ENCODE measurements at regions not wholly inside any gene's neighbourhood (a gene's known extent, or its start where the extent isn't known, plus 50 kb on each side); places are given as distances from the start of the nearest gene placed in this dataset.

DNA sequence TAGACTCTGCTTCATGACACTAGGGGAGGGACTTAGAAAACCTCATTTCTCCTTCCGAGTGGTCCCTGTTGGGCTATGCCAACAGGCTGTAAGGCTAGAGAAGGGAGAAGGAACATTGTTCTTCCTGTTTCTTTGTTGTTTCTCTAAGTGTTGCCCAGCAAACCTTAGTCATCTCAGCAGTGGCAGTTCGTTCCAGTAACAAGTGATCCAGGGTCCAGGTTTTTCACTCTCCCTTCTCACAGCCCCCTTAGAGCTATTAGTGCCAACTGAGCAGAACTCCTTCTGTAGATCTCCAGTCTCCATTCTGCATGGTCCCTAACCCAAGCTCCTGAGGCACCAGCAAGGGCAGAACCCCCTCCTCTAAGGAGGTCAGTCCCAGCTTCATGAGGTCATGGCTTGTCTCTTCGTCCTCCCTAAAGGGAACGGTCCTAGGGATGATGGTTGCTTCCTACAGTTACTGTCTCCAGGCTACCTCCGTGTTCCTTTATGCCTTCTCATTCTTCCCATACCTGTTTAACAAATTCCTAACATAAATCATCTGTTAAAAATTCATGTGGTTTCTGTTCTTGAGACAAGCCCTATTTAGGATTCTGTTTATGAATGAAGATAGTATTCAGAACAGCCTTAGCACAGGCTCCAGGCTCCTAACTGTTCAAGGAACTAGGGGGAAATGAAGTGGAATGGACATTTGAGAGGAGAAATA is 168.6 kb upstream of the UBASH3B start (continued):
- TF ChIP-seq RAD21 (IDR thresholded peaks at IDR 0.05 in 1 of 2, conservative IDR thresholded peaks at IDR 0.05 in 1 of 2; ENCODE audit: low read depth in 2 of 2, low read length in 2 of 2) (peak in 1 of 2 experiments; percentile 27; a peak in 2 of 4 replicates), MAFK (IDR thresholded peaks at IDR 0.05; ENCODE audit: low read depth, low read length) (peak; percentile 52; the same call in 1 of the 2 replicates), EP300 (IDR thresholded peaks at IDR 0.05; ENCODE audit: borderline replicate concordance in 1 of 2, low read depth in 2 of 2, low read length in 2 of 2) (no peak), SP1 (IDR thresholded peaks at IDR 0.05; ENCODE audit: low read depth, low read length) (peak; percentile 89), TCF12 (IDR thresholded peaks at IDR 0.05; ENCODE audit: low read depth, low read length) (no peak)

All from H1 (cell line).